ENCODE measurements at regions not wholly inside any gene's neighbourhood (a gene's known extent, or its start where the extent isn't known, plus 50 kb on each side); places are given as distances from the start of the nearest gene placed in this dataset.

- no peak for DNase-seq
Measured at GRCh38 chr17:13076905-13077304, 59.1 kb upstream of the ELAC2 start.

GRCh38 chr17:13074026-13074425 is 56.2 kb upstream of the ELAC2 start:
- no peak for DNase-seq

GRCh38 chr17:13073018-13073417 is 55.2 kb upstream of the ELAC2 start:
- DNase-seq, result no peak

DNA sequence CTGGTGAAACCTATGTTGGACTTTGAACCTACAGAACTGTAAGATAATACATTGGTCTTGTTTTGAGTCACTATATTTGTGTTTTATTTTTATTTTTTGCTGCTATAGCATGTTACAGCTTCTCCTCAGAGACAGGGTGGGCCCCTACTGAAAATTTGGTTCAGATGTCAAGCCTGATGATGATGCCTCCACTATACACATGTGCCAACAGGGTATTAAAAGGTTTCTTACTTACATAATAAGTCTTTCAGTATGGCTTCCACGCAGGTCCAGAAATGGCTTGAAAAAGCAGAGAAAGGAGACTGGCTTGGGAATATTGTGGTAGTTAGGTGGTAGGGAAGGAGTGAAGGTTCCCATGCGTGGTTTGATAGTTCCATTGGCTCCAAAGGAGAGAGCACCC is 52.9 kb upstream of the ELAC2 start:
- no peak for DNase-seq

DNA sequence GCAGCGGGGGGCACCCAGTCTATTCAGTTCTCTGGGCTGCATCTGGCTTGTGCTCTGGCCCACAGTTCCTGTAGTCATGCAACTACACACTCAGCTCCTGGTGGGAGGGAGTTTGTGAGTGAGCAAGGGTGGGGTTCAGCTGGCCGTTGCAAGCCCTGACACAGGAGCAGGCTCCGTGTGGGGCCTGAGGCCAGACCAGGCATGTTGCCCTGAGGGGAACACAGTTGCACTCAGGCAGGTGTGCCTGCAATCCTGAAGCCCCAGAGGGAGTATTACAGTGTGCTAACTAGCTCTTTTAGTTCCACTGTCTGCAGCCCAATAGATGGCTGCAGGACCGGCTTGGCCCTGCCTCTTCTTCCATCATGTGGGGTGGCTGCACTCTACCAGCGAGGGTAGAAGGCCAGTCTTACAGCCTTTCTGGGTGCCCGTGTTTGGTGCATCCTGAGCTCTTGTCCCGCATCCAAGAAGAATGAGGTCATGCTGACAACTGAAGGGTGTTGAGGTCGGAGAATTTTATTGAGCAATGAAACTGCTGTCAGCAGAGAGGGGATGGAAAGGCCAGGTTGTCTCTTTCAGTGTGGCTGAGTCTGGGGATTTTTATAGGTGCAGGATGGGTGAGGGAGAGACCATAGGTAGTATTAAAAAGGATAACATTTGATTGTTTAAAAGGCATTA is 49.9 kb upstream of the ELAC2 start:
- DNase-seq, result no peak

All from NCI-H2029 (cell line).